ENCODE measurements at regions not wholly inside any gene's neighbourhood (a gene's known extent, or its start where the extent isn't known, plus 50 kb on each side); places are given as distances from the start of the nearest gene placed in this dataset.

- peaks cover 0 to 6% of the 10 kb centered on the region in 2 experiments; a peak in 1 of 4 replicates for H3K36me3 ChIP-seq (ENCODE audit: control insufficient read depth in 1 of 2, insufficient read depth in 2 of 2, low read length in 2 of 2)
- peak overlapping the region in 1 of 2 experiments; percentile 17; a peak in 1 of 4 replicates for H3K4me3 ChIP-seq (replicated peaks in 1 of 2; ENCODE audit: low read depth in 1 of 2, low read length in 2 of 2)
- TF ChIP-seq ZFX (IDR thresholded peaks at IDR 0.05) (no peak), REST (IDR thresholded peaks at IDR 0.05; ENCODE audit: low read depth) (no peak), EGR1 (IDR thresholded peaks at IDR 0.05; ENCODE audit: low read depth) (no peak), SP1 (IDR thresholded peaks at IDR 0.05; ENCODE audit: low read depth) (no peak), YY1 (IDR thresholded peaks at IDR 0.05; ENCODE audit: extremely low read depth, insufficient replicate concordance, low read depth, low read length) (no peak), ELF1 (IDR thresholded peaks at IDR 0.05; ENCODE audit: borderline replicate concordance, low read depth) (no peak), POLR2AphosphoS5 (IDR thresholded peaks at IDR 0.05; ENCODE audit: low read depth, low read length) (no peak), CEBPB (IDR thresholded peaks at IDR 0.05; ENCODE audit: low read depth) (no peak), TCF7L2 (IDR thresholded peaks at IDR 0.05; ENCODE audit: borderline replicate concordance, extremely low read depth, insufficient read depth, insufficient read length) (no peak), ZNF274 (IDR thresholded peaks at IDR 0.05; ENCODE audit: low read depth, low read length) (no peak), SIN3A (IDR thresholded peaks at IDR 0.05; ENCODE audit: low read depth) (no peak), CTCF (IDR thresholded peaks at IDR 0.05 in 2 of 3, conservative IDR thresholded peaks at IDR 0.05 in 1 of 3; ENCODE audit: borderline replicate concordance in 1 of 3, insufficient read depth in 1 of 3, low read depth in 2 of 3, low read length in 2 of 3) (no peak)
- no peaks in the 10 kb centered on the region for H3K9me3 ChIP-seq (ENCODE audit: control insufficient read depth in 1 of 2, insufficient read depth in 1 of 2, low read depth in 1 of 2, low read length in 2 of 2)
- H3K27me3 ChIP-seq (ENCODE audit: insufficient read depth, low read length), result no peaks in the 10 kb centered on the region
- H3K79me2 ChIP-seq (ENCODE audit: insufficient read depth, low read length), result peaks cover 52% of the 10 kb centered on the region
- no peak for ATAC-seq
- no peaks in the 10 kb centered on the region; the same call in 1 of the 2 replicates for H3K9me2 ChIP-seq (ENCODE audit: insufficient read depth)
- POLR2A ChIA-PET, result interaction anchor here (0.9 to 1.5 kb wide), 3 partner anchors 8 to 23 kb away, joined by 3 to 6 read pairs (median 6); no protein-coding TSS in a partner anchor
- intact Hi-C loops (cut with micrococcal nuclease), result no loop called here
- peaks cover 81 to 84% of the 10 kb centered on the region in 2 experiments for H3K4me1 ChIP-seq (ENCODE audit: control insufficient read depth in 1 of 2, insufficient read depth in 2 of 2, low read length in 2 of 2)
- RAD21 ChIA-PET (ENCODE audit: low non-redundant PET in 1 of 2, low total read pairs in 2 of 2, uncharacterized antibody in 2 of 2, unreplicated experiment in 2 of 2), result interaction anchor here in 1 of 2 experiments (1.7 to 2.1 kb wide), 2 partner anchors 9 to 308 kb away, joined by 4 to 9 read pairs; no protein-coding TSS in a partner anchor
- peak overlapping the region; percentile 53 for H3K4me2 ChIP-seq (ENCODE audit: low read length)
- peak overlapping the region; percentile 93 for H3K27ac ChIP-seq (ENCODE audit: low read depth, low read length)
- DNase-seq (ENCODE audit: low read depth, low spot score), result no peak
- no peak overlapping the region for H2AFZ ChIP-seq (ENCODE audit: low read depth, low read length, poor library complexity, severe bottlenecking)
- peak overlapping the region; percentile 52 for H3K9ac ChIP-seq (ENCODE audit: low read length)
- no peaks in the 10 kb centered on the region for H4K20me1 ChIP-seq (ENCODE audit: insufficient read depth)
- CTCF ChIA-PET, result interaction anchor here (1.1 kb wide), 1 partner anchor 11 kb away, joined by 3 read pairs; no protein-coding TSS in a partner anchor
- no TSS peak for BruUV-seq (replicated peaks)
Measured at GRCh38 chr1:172894349-172895049, 156.2 kb downstream of the TNFSF18 start.
